Parathyroid adenoma (tissue), 2 donors: ENCODE measurements at regions not wholly inside any gene's neighbourhood (a gene's known extent, or its start where the extent isn't known, plus 50 kb on each side); places are given as distances from the start of the nearest gene placed in this dataset.

Source experiments
- H2AFZ ChIP-seq: fragments of 300-600 bp; sonication (generic); one replicate; pipeline ENCODE4 v1.7.0; 2017; ENCODE audit warnings: antibody characterized with exemption, mild to moderate bottlenecking
- H3K27ac ChIP-seq: fragments of 300-600 bp; sonication (generic); one replicate; pipeline ENCODE4 v1.7.0; 2017
- H3K27me3 ChIP-seq: fragments of 300-600 bp; sonication (generic); one replicate; pipeline ENCODE4 v1.7.0; 2017; ENCODE audit warnings: low read length; ENCODE audit not compliant: control insufficient read depth, insufficient read depth
- H3K36me3 ChIP-seq: fragments of 300-600 bp; sonication (generic); one replicate; pipeline ENCODE4 v1.7.0; 2017; ENCODE audit warnings: low read length; ENCODE audit not compliant: control insufficient read depth, insufficient read depth
- H3K4me1 ChIP-seq: fragments of 300-600 bp; sonication (generic); one replicate; pipeline ENCODE4 v1.7.0; 2017; ENCODE audit warnings: control low read depth
- H3K4me2 ChIP-seq: fragments of 300-600 bp; sonication (generic); one replicate; pipeline ENCODE4 v1.7.0; 2017; ENCODE audit warnings: low read length
- H3K4me3 ChIP-seq: fragments of 300-600 bp; sonication (generic); one replicate; pipeline ENCODE4 v1.7.0; 2017; ENCODE audit warnings: low read depth, low read length
- H3K79me2 ChIP-seq: fragments of 300-600 bp; sonication (generic); one replicate; pipeline ENCODE4 v1.7.0; 2017; ENCODE audit warnings: control low read depth
- H3K9ac ChIP-seq: fragments of 300-600 bp; sonication (generic); one replicate; pipeline ENCODE4 v1.7.0; 2017; ENCODE audit warnings: mild to moderate bottlenecking
- H3K9me3 ChIP-seq: fragments of 300-600 bp; sonication (generic); one replicate; pipeline ENCODE4 v1.7.0; 2017; ENCODE audit warnings: low read length; ENCODE audit not compliant: control insufficient read depth
- TF ChIP-seq, protein P1 (sequence below): fragments of 300-600 bp; sonication (generic); IDR thresholded peaks from one replicate; pipeline ENCODE4 v1.7.0; 2017; ENCODE audit warnings: antibody characterized with exemption, mild to moderate bottlenecking
- donor health status: primary hyperparathyroidism.

DNA sequence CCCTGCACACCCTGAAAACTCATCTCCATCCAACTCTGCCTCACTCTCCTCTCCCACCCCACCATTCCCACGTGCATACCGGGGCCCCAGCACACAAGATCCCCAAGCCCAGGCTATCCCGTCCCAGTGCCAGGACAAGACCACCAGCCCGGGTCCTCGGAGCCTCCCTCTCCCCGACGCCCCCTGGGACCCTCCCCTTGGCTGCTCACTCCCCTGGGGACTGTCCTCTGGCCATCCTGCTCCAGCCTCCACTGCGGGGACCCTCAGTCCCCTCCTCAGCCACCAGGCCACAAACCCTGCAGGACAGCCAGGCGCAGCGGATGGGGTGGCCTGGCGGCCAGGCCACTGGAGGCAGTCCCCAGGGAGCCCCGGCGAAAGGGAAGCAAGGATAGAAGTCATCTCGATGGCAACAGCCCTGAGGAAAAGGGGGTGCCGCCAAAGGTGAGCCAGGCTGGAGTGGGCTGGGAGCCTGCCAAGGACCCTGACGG, 62.8 kb downstream of the C9orf50 start:
- Histone ChIP-seq H3K79me2 (no peaks in the 10 kb centered on the region), H3K36me3 (no peaks in the 10 kb centered on the region), H3K9me3 (no peaks in the 10 kb centered on the region), H3K9ac (no peak overlapping the region), H3K4me1 (peaks cover 10% of the 10 kb centered on the region), H3K4me3 (no peak overlapping the region), H3K27me3 (no peaks in the 10 kb centered on the region), H2AFZ (no peak overlapping the region), H3K27ac (no peak overlapping the region), H3K4me2 (no peak overlapping the region)
- TF ChIP-seq, protein P1, sequence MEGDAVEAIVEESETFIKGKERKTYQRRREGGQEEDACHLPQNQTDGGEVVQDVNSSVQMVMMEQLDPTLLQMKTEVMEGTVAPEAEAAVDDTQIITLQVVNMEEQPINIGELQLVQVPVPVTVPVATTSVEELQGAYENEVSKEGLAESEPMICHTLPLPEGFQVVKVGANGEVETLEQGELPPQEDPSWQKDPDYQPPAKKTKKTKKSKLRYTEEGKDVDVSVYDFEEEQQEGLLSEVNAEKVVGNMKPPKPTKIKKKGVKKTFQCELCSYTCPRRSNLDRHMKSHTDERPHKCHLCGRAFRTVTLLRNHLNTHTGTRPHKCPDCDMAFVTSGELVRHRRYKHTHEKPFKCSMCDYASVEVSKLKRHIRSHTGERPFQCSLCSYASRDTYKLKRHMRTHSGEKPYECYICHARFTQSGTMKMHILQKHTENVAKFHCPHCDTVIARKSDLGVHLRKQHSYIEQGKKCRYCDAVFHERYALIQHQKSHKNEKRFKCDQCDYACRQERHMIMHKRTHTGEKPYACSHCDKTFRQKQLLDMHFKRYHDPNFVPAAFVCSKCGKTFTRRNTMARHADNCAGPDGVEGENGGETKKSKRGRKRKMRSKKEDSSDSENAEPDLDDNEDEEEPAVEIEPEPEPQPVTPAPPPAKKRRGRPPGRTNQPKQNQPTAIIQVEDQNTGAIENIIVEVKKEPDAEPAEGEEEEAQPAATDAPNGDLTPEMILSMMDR, result no peak

DNA sequence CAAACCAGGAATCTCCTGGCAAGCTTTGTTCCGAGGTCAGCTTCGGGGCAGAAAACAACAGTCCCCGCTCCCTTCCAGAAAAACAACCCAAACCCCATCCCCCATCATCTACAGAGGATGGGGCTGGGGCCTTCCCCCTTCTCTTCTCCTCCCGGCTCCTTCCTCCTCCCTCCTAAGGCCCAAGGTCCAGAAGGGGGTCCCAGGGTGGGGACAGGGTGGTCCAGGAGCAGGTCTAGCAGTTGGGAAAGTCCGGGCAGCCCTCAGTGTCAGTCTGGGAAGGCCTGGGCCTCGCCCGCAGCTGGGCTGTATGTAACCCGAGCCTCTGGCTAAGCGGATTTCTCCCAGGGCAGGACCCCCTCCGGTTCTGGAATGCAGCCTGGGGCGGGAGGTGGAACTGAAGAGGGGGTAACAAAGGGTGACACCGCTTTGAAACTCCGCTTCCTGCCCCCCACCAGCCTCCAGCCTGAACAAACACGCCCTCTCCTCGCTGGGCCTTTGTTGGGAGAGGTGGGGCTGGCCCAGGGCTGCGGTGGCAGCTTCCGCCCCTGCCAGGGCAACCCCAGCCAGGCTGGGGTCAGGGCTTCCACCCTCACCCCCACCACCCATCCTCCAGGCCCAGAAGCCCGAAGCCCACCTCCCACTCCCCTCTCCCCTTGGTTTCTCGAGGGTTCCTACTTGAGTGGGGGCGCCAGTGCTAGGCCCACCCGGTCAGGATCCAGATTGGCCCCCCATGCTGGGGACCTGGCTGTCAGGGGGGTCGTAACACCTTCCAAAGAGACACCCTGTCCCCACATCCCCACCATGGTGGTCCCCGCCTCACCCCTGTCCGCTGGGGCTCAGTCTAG, 63.5 kb downstream of the C9orf50 start:
- TF ChIP-seq, protein P1, result no peak
- H3K36me3 ChIP-seq, result no peaks in the 10 kb centered on the region
- H3K27ac ChIP-seq, result no peak overlapping the region

DNA sequence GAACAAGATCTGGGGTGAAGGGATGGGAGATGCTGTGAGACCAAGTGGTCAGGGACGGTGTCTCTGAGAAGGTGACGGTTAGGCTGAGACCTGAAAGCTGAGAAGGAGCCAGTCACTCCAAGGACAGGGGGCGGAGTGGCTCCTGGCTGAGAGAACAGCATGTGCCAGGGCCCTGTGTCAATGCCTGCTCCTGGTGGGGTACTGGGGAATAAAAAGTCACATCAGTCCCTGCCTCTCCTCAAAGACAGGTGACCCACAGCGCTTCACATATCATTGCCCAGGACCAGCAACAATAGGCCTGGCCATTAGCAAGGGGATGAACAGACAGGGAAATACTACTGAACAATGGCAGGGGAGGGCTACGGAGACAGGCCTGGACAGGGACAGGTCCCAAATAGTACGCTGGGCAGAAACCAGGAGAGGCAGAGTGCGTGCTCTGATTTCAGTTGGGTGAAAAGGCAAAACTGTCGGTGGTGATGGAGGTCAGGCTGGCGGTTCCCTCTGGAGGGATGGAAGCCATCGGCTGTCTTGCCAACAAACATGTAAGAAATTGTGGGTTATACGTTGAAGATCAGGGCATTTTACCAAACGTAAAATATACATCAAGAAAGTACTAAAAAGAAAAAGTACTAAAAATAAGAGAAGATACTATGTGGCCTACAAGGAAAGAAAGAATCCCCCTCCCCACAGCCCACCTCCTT, 64.3 kb downstream of the C9orf50 start:
- no peak overlapping the region for H3K9ac ChIP-seq

More for the DNA sequence above, 63.5 kb downstream of the C9orf50 start:
- no peak overlapping the region for H3K4me3 ChIP-seq
- no peaks in the 10 kb centered on the region for H3K27me3 ChIP-seq
- H3K4me2 ChIP-seq, result no peak overlapping the region
- H2AFZ ChIP-seq, result peak overlapping the region; percentile 75
- no peaks in the 10 kb centered on the region for H3K79me2 ChIP-seq
- H3K9ac ChIP-seq, result no peak overlapping the region
- peaks cover 10% of the 10 kb centered on the region for H3K4me1 ChIP-seq
- no peaks in the 10 kb centered on the region for H3K9me3 ChIP-seq

DNA sequence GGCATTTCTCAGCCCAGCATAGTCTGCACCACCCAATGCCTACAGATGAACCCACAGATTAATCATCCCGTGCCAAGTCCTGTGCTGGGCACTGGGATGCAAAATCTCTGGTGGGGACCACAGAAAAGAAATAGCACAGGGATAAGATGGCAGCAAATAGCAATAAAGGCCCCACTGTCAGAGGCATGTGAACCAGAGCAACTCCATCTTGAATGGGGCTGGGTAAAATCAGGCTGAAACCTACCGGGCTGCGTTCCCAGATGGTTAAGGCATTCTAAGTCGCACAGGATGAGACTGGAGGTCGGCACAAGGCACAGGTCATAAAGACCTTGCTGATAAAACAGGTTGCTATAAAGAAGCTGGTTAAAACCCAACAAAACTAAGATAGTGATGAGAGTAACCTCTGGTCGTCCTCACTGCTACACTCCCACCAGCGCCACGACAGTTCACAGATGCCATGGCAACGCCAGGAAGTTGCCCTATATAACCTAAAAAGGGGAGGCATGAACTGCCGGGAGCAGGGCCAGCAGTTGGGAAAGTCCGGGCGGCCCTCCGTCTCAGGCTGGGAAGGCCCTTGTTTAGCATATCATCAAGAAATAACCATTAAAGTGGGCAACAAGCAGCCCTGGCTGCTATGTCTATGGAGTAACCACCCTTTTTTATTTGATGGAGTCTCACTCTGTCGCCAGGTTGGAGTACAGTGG, 65.2 kb downstream of the C9orf50 start:
- Histone ChIP-seq H3K9me3 (no peaks in the 10 kb centered on the region), H3K27ac (no peak overlapping the region), H3K4me2 (no peak overlapping the region), H3K4me3 (no peak overlapping the region), H2AFZ (no peak overlapping the region), H3K36me3 (no peaks in the 10 kb centered on the region), H3K4me1 (peaks cover 10% of the 10 kb centered on the region), H3K9ac (no peak overlapping the region), H3K27me3 (no peaks in the 10 kb centered on the region), H3K79me2 (no peaks in the 10 kb centered on the region)
- TF ChIP-seq, protein P1, result no peak

More for the DNA sequence above, 64.3 kb downstream of the C9orf50 start:
- Histone ChIP-seq H3K36me3 (no peaks in the 10 kb centered on the region), H3K4me2 (no peak overlapping the region), H3K4me3 (no peak overlapping the region), H3K9me3 (no peaks in the 10 kb centered on the region), H2AFZ (no peak overlapping the region), H3K4me1 (peaks cover 10% of the 10 kb centered on the region), H3K27ac (no peak overlapping the region), H3K79me2 (no peaks in the 10 kb centered on the region), H3K27me3 (no peaks in the 10 kb centered on the region)
- TF ChIP-seq, protein P1, result no peak
